Karpas-422 (cell line): ENCODE measurements at regions not wholly inside any gene's neighbourhood (a gene's known extent, or its start where the extent isn't known, plus 50 kb on each side); places are given as distances from the start of the nearest gene placed in this dataset.
"Not testable (repeated sequence)": the region's sequence is repeated elsewhere in the genome, so short reads cannot be mapped to it uniquely, and the experiment has no call there.

Experiments used
- DNase-seq: peaks from one replicate; pipeline ENCODE4 v3.0.0-alpha.2; 2015
- H2AFZ ChIP-seq: fragments of 200-600 bp; sonication (generic); 2 replicates; pipeline ENCODE4 v1.6.1; 2014; ENCODE audit warnings: antibody characterized with exemption, low read length, mixed read lengths
- H3K27ac ChIP-seq: fragments of 200-600 bp; sonication (generic); 2 replicates; pipeline ENCODE4 v1.5.1; 2014; ENCODE audit warnings: mild to moderate bottlenecking, low read length, moderate library complexity
- H3K27me3 ChIP-seq: fragments of 200-600 bp; sonication (generic); 2 replicates; pipeline ENCODE4 v1.6.1; 2014; ENCODE audit warnings: low read length, mixed read lengths
- H3K36me3 ChIP-seq: fragments of 200-600 bp; sonication (generic); 2 replicates; pipeline ENCODE4 v1.6.1; 2014; ENCODE audit warnings: low read length, mixed read lengths; ENCODE audit not compliant: insufficient read depth
- H3K4me1 ChIP-seq: fragments of 200-600 bp; sonication (generic); 2 replicates; pipeline ENCODE4 v1.6.1; 2014; ENCODE audit warnings: mild to moderate bottlenecking, low read length, mixed read lengths
- H3K4me2 ChIP-seq: fragments of 200-600 bp; sonication (generic); 2 replicates; pipeline ENCODE4 v1.6.1; 2014; ENCODE audit warnings: low read length, low read depth, mild to moderate bottlenecking; ENCODE audit not compliant: poor library complexity, severe bottlenecking
- H3K4me3 ChIP-seq: fragments of 200-600 bp; sonication (generic); 2 replicates; pipeline ENCODE4 v1.5.1; 2014; ENCODE audit warnings: mild to moderate bottlenecking, antibody characterized with exemption, low read length, mixed read lengths
- H3K79me2 ChIP-seq: fragments of 200-600 bp; sonication (generic); 2 replicates; pipeline ENCODE4 v1.6.1; 2014; ENCODE audit warnings: mild to moderate bottlenecking, low read length, mixed read lengths
- H3K9ac ChIP-seq: fragments of 200-600 bp; sonication (generic); 2 replicates; pipeline ENCODE4 v1.6.0; 2014; ENCODE audit warnings: low read length
- H3K9me2 ChIP-seq: fragments of 200-600 bp; sonication (generic), shearing (Covaris generic); replicated peaks from 2 replicates; pipeline ENCODE4 v1.6.0; 2014; ENCODE audit warnings: mild to moderate bottlenecking, low read length, moderate library complexity; ENCODE audit not compliant: insufficient read depth
- H3K9me3 ChIP-seq: fragments of 300-700, 200-600 bp; sonication (generic); 2 replicates; pipeline ENCODE4 v1.6.1; 2014; ENCODE audit warnings: low read length, mixed read lengths
- H4K20me1 ChIP-seq: fragments of 200-600 bp; sonication (generic); 2 replicates; pipeline ENCODE4 v1.6.1; 2014; ENCODE audit warnings: mild to moderate bottlenecking, antibody characterized with exemption, low read length, low read depth; ENCODE audit not compliant: insufficient read depth

- no peaks in the 10 kb centered on the region for H3K9me3 ChIP-seq
- no peak overlapping the region for H3K4me2 ChIP-seq
- H3K36me3 ChIP-seq, result no peaks in the 10 kb centered on the region
- no peaks in the 10 kb centered on the region for H3K27me3 ChIP-seq
- H3K4me3 ChIP-seq, result no peak overlapping the region
- DNase-seq, result no peak
- no peaks in the 10 kb centered on the region for H3K9me2 ChIP-seq
- H3K79me2 ChIP-seq, result no peaks in the 10 kb centered on the region
- no peak overlapping the region for H3K27ac ChIP-seq
- no peak overlapping the region for H3K9ac ChIP-seq
- no peaks in the 10 kb centered on the region for H4K20me1 ChIP-seq
- no peaks in the 10 kb centered on the region for H3K4me1 ChIP-seq
- no peak overlapping the region for H2AFZ ChIP-seq
Observed at GRCh38 chr1:94753171-94753972, 66.8 kb upstream of the SLC44A3 start.

- not testable (repeated sequence) for H3K27ac ChIP-seq, H3K4me1 ChIP-seq, H3K27me3 ChIP-seq, H3K36me3 ChIP-seq, DNase-seq, H3K9me3 ChIP-seq, H2AFZ ChIP-seq, H3K4me2 ChIP-seq, H3K9ac ChIP-seq, H3K9me2 ChIP-seq, H3K4me3 ChIP-seq, H3K79me2 ChIP-seq, H4K20me1 ChIP-seq
Observed at GRCh38 chr1:94751483-94751882, 68.7 kb upstream of the SLC44A3 start.

GRCh38 chr1:94746635-94747525, 73.3 kb upstream of the SLC44A3 start:
- Histone ChIP-seq H4K20me1 (no peaks in the 10 kb centered on the region), H2AFZ (no peak overlapping the region), H3K27me3 (no peaks in the 10 kb centered on the region), H3K9ac (no peak overlapping the region), H3K36me3 (no peaks in the 10 kb centered on the region), H3K4me2 (no peak overlapping the region), H3K4me1 (no peaks in the 10 kb centered on the region), H3K79me2 (no peaks in the 10 kb centered on the region), H3K9me2 (no peaks in the 10 kb centered on the region), H3K27ac (no peak overlapping the region), H3K4me3 (no peak overlapping the region), H3K9me3 (no peaks in the 10 kb centered on the region)
- peak; percentile 10 for DNase-seq

GRCh38 chr1:94745742-94746141, 74.4 kb upstream of the SLC44A3 start:
- Histone ChIP-seq H3K36me3 (no peaks in the 10 kb centered on the region), H3K4me3 (no peak overlapping the region), H3K27me3 (no peaks in the 10 kb centered on the region), H2AFZ (no peak overlapping the region), H3K9me2 (no peaks in the 10 kb centered on the region), H3K79me2 (no peaks in the 10 kb centered on the region), H3K4me2 (no peak overlapping the region), H3K9ac (no peak overlapping the region), H3K9me3 (no peaks in the 10 kb centered on the region), H4K20me1 (no peaks in the 10 kb centered on the region), H3K4me1 (no peaks in the 10 kb centered on the region), H3K27ac (no peak overlapping the region)
- no peak for DNase-seq

- H3K9me2 ChIP-seq, result no peaks in the 10 kb centered on the region
- H2AFZ ChIP-seq, result no peak overlapping the region
- H3K27ac ChIP-seq, result no peak overlapping the region
- no peak overlapping the region for H3K4me3 ChIP-seq
- no peaks in the 10 kb centered on the region for H3K36me3 ChIP-seq
- H3K79me2 ChIP-seq, result no peaks in the 10 kb centered on the region
- H3K27me3 ChIP-seq, result no peaks in the 10 kb centered on the region
- no peaks in the 10 kb centered on the region for H3K4me1 ChIP-seq
- no peaks in the 10 kb centered on the region for H3K9me3 ChIP-seq
- no peak overlapping the region for H3K4me2 ChIP-seq
- H4K20me1 ChIP-seq, result no peaks in the 10 kb centered on the region
- H3K9ac ChIP-seq, result no peak overlapping the region
- no peak for DNase-seq
Observed at GRCh38 chr1:94743862-94744261, 76.3 kb upstream of the SLC44A3 start.

- Histone ChIP-seq H3K27ac (no peak overlapping the region), H3K4me3 (no peak overlapping the region), H4K20me1 (no peaks in the 10 kb centered on the region), H3K4me2 (no peak overlapping the region), H3K9me3 (no peaks in the 10 kb centered on the region), H2AFZ (no peak overlapping the region), H3K4me1 (no peaks in the 10 kb centered on the region), H3K36me3 (no peaks in the 10 kb centered on the region), H3K9me2 (no peaks in the 10 kb centered on the region), H3K79me2 (no peaks in the 10 kb centered on the region), H3K9ac (no peak overlapping the region), H3K27me3 (no peaks in the 10 kb centered on the region)
- no peak for DNase-seq
Observed at GRCh38 chr1:94741996-94742395, 78.2 kb upstream of the SLC44A3 start.

GRCh38 chr1:94741510-94741909, 78.6 kb upstream of the SLC44A3 start:
- DNase-seq, result no peak
- H3K4me1 ChIP-seq, result no peaks in the 10 kb centered on the region
- H3K9me3 ChIP-seq, result no peaks in the 10 kb centered on the region
- H3K79me2 ChIP-seq, result no peaks in the 10 kb centered on the region
- H3K27ac ChIP-seq, result no peak overlapping the region
- no peaks in the 10 kb centered on the region for H3K27me3 ChIP-seq
- H3K9ac ChIP-seq, result no peak overlapping the region
- H4K20me1 ChIP-seq, result no peaks in the 10 kb centered on the region
- H3K4me2 ChIP-seq, result no peak overlapping the region
- H3K4me3 ChIP-seq, result no peak overlapping the region
- H3K9me2 ChIP-seq, result no peaks in the 10 kb centered on the region
- H2AFZ ChIP-seq, result no peak overlapping the region
- no peaks in the 10 kb centered on the region for H3K36me3 ChIP-seq

- Histone ChIP-seq H3K4me1 (no peaks in the 10 kb centered on the region), H3K9me3 (no peaks in the 10 kb centered on the region), H2AFZ (no peak overlapping the region), H3K27ac (no peak overlapping the region), H3K9me2 (no peaks in the 10 kb centered on the region), H3K27me3 (no peaks in the 10 kb centered on the region), H4K20me1 (no peaks in the 10 kb centered on the region), H3K4me3 (no peak overlapping the region), H3K9ac (no peak overlapping the region), H3K79me2 (no peaks in the 10 kb centered on the region), H3K36me3 (no peaks in the 10 kb centered on the region), H3K4me2 (no peak overlapping the region)
- DNase-seq, result no peak
Observed at GRCh38 chr1:94739521-94740061, 80.6 kb upstream of the SLC44A3 start.
